ENCODE measurements at regions not wholly inside any gene's neighbourhood (a gene's known extent, or its start where the extent isn't known, plus 50 kb on each side); places are given as distances from the start of the nearest gene placed in this dataset.

DNA sequence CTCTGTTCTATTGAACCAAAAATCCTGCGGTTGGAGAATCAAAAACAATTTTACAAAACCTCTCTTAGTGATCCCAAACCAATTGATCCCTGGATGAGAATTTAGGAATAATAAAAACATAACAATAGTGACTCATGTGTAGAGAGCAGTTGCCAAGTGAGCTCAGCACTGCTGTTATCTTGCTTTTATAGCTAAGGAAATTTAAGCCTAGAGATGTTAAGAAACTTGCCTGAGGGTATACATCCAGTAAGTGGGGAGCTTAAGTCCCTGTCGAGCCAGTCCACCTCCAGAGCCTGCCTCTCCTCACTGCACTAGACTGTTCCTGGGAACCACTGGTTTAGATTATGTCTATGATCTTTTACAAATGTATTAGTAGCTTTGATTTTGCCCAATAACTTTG lies 358.4 kb upstream of the LMCD1 start:
- no peaks in the 10 kb centered on the region for H3K36me3 ChIP-seq (ENCODE audit: control insufficient read depth, insufficient read depth, low read length)
- H3K9me3 ChIP-seq (ENCODE audit: control insufficient read depth, low read length) = no peaks in the 10 kb centered on the region
- H3K4me3 ChIP-seq (ENCODE audit: insufficient read depth, low read depth, low read length, poor library complexity, severe bottlenecking) = no peak overlapping the region
- no peak overlapping the region for H3K27ac ChIP-seq (ENCODE audit: insufficient read depth, low read length, poor library complexity, severe bottlenecking)
- no peak for DNase-seq
- no peaks in the 10 kb centered on the region for H3K4me1 ChIP-seq (ENCODE audit: control insufficient read depth, insufficient read depth, low read length, poor library complexity, severe bottlenecking)
- H3K27me3 ChIP-seq (replicated peaks; ENCODE audit: control insufficient read depth, insufficient read depth, low read length, poor library complexity, severe bottlenecking) = no peaks in the 10 kb centered on the region

- H3K36me3 ChIP-seq (ENCODE audit: control insufficient read depth, insufficient read depth, low read length) = no peaks in the 10 kb centered on the region
- no peak for DNase-seq
- H3K4me1 ChIP-seq (ENCODE audit: control insufficient read depth, insufficient read depth, low read length, poor library complexity, severe bottlenecking) = no peaks in the 10 kb centered on the region
- H3K9me3 ChIP-seq (ENCODE audit: control insufficient read depth, low read length) = no peaks in the 10 kb centered on the region
- H3K4me3 ChIP-seq (ENCODE audit: insufficient read depth, low read depth, low read length, poor library complexity, severe bottlenecking) = no peak overlapping the region
- H3K27me3 ChIP-seq (replicated peaks; ENCODE audit: control insufficient read depth, insufficient read depth, low read length, poor library complexity, severe bottlenecking) = no peaks in the 10 kb centered on the region
- H3K27ac ChIP-seq (ENCODE audit: insufficient read depth, low read length, poor library complexity, severe bottlenecking) = no peak overlapping the region
These were observed 356.0 kb upstream of the LMCD1 start for GRCh38 chr3:8145661-8146060.

- Histone ChIP-seq H3K9me3 (ENCODE audit: control insufficient read depth, low read length) (no peaks in the 10 kb centered on the region), H3K27me3 (replicated peaks; ENCODE audit: control insufficient read depth, insufficient read depth, low read length, poor library complexity, severe bottlenecking) (no peaks in the 10 kb centered on the region), H3K36me3 (ENCODE audit: control insufficient read depth, insufficient read depth, low read length) (no peaks in the 10 kb centered on the region), H3K4me3 (ENCODE audit: insufficient read depth, low read depth, low read length, poor library complexity, severe bottlenecking) (no peak overlapping the region), H3K4me1 (ENCODE audit: control insufficient read depth, insufficient read depth, low read length, poor library complexity, severe bottlenecking) (no peaks in the 10 kb centered on the region), H3K27ac (ENCODE audit: insufficient read depth, low read length, poor library complexity, severe bottlenecking) (no peak overlapping the region)
- DNase-seq = no peak
These were observed 353.9 kb upstream of the LMCD1 start for GRCh38 chr3:8147711-8148110.

GRCh38 chr3:8152821-8153418 lies 348.7 kb upstream of the LMCD1 start:
- H3K9me3 ChIP-seq (ENCODE audit: control insufficient read depth, low read length) = no peaks in the 10 kb centered on the region
- H3K27ac ChIP-seq (ENCODE audit: insufficient read depth, low read length, poor library complexity, severe bottlenecking) = no peak overlapping the region
- no peak overlapping the region for H3K4me3 ChIP-seq (ENCODE audit: insufficient read depth, low read depth, low read length, poor library complexity, severe bottlenecking)
- no peak for DNase-seq
- H3K27me3 ChIP-seq (replicated peaks; ENCODE audit: control insufficient read depth, insufficient read depth, low read length, poor library complexity, severe bottlenecking) = no peaks in the 10 kb centered on the region
- no peaks in the 10 kb centered on the region for H3K36me3 ChIP-seq (ENCODE audit: control insufficient read depth, insufficient read depth, low read length)
- H3K4me1 ChIP-seq (ENCODE audit: control insufficient read depth, insufficient read depth, low read length, poor library complexity, severe bottlenecking) = no peaks in the 10 kb centered on the region

GRCh38 chr3:8153800-8154199 lies 347.8 kb upstream of the LMCD1 start:
- Histone ChIP-seq H3K27ac (ENCODE audit: insufficient read depth, low read length, poor library complexity, severe bottlenecking) (no peak overlapping the region), H3K27me3 (replicated peaks; ENCODE audit: control insufficient read depth, insufficient read depth, low read length, poor library complexity, severe bottlenecking) (no peaks in the 10 kb centered on the region), H3K9me3 (ENCODE audit: control insufficient read depth, low read length) (no peaks in the 10 kb centered on the region), H3K36me3 (ENCODE audit: control insufficient read depth, insufficient read depth, low read length) (no peaks in the 10 kb centered on the region), H3K4me3 (ENCODE audit: insufficient read depth, low read depth, low read length, poor library complexity, severe bottlenecking) (no peak overlapping the region), H3K4me1 (ENCODE audit: control insufficient read depth, insufficient read depth, low read length, poor library complexity, severe bottlenecking) (no peaks in the 10 kb centered on the region)
- no peak for DNase-seq

DNA sequence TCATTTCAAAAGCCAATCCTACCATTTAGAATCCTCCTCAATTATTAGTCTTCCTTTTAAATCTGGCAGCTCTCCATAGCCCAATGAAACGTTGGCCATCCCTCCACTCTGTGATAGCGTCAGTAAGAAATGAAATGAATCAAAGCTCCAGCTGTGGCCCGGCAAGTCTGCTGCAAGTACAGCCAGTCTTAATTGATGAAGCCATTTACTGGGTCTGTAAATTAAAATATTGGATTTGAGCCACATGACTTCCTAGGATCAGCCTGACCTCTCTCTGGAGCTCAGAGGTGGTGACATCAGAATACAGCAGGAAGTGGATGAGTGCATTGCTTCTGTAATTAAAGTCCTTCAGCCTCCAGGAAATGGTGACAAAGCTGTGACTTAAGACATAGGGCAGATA lies 347.0 kb upstream of the LMCD1 start:
- H3K4me3 ChIP-seq (ENCODE audit: insufficient read depth, low read depth, low read length, poor library complexity, severe bottlenecking) = no peak overlapping the region
- no peaks in the 10 kb centered on the region for H3K4me1 ChIP-seq (ENCODE audit: control insufficient read depth, insufficient read depth, low read length, poor library complexity, severe bottlenecking)
- H3K27me3 ChIP-seq (replicated peaks; ENCODE audit: control insufficient read depth, insufficient read depth, low read length, poor library complexity, severe bottlenecking) = no peaks in the 10 kb centered on the region
- no peak overlapping the region for H3K27ac ChIP-seq (ENCODE audit: insufficient read depth, low read length, poor library complexity, severe bottlenecking)
- H3K36me3 ChIP-seq (ENCODE audit: control insufficient read depth, insufficient read depth, low read length) = no peaks in the 10 kb centered on the region
- H3K9me3 ChIP-seq (ENCODE audit: control insufficient read depth, low read length) = no peaks in the 10 kb centered on the region
- DNase-seq = no peak

DNA sequence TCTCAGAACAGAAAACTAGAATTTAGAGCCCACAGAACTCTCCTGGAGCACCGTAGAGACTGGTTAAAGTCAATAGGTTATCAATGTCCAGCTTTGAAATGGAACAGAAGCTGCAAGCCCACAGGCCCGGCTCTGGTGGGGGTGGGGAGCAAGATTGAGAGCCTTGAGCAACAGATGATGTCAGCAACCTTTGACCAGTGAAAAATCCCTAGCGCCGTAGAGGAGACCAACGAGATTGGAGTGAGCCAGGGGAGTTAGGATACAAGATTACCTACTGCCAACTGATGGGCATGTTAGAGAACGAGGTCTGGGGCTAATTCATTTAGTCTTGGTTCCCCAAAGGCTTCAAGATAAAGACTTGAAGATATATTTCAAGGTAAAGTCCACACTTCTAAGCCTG lies 345.5 kb upstream of the LMCD1 start:
- Histone ChIP-seq H3K9me3 (ENCODE audit: control insufficient read depth, low read length) (no peaks in the 10 kb centered on the region), H3K27ac (ENCODE audit: insufficient read depth, low read length, poor library complexity, severe bottlenecking) (no peak overlapping the region), H3K4me3 (ENCODE audit: insufficient read depth, low read depth, low read length, poor library complexity, severe bottlenecking) (no peak overlapping the region), H3K36me3 (ENCODE audit: control insufficient read depth, insufficient read depth, low read length) (no peaks in the 10 kb centered on the region), H3K4me1 (ENCODE audit: control insufficient read depth, insufficient read depth, low read length, poor library complexity, severe bottlenecking) (no peaks in the 10 kb centered on the region), H3K27me3 (replicated peaks; ENCODE audit: control insufficient read depth, insufficient read depth, low read length, poor library complexity, severe bottlenecking) (no peaks in the 10 kb centered on the region)
- no peak for DNase-seq

GRCh38 chr3:8156831-8157230 lies 344.8 kb upstream of the LMCD1 start:
- Histone ChIP-seq H3K27me3 (replicated peaks; ENCODE audit: control insufficient read depth, insufficient read depth, low read length, poor library complexity, severe bottlenecking) (no peaks in the 10 kb centered on the region), H3K9me3 (ENCODE audit: control insufficient read depth, low read length) (no peaks in the 10 kb centered on the region), H3K27ac (ENCODE audit: insufficient read depth, low read length, poor library complexity, severe bottlenecking) (no peak overlapping the region), H3K4me3 (ENCODE audit: insufficient read depth, low read depth, low read length, poor library complexity, severe bottlenecking) (no peak overlapping the region), H3K36me3 (ENCODE audit: control insufficient read depth, insufficient read depth, low read length) (no peaks in the 10 kb centered on the region), H3K4me1 (ENCODE audit: control insufficient read depth, insufficient read depth, low read length, poor library complexity, severe bottlenecking) (no peaks in the 10 kb centered on the region)
- no peak for DNase-seq

DNA sequence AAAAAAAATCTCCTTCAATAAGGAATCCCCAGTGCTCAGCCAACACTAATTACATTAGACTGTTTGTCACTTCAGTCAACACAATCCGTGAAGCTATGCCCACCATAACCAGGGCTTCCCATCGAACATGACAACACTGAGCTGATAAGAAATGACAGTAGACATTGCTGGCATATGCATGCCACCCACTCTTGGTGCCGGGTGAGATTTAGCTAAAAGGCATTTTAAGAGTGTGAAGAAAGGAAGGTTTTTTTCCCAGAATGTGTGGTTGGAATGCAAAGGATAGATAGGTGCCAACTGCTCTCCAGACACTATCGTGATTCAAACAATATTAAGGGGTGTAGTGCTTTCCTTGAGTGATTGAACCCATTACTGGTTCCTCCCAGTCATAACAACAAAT lies 344.0 kb upstream of the LMCD1 start:
- no peaks in the 10 kb centered on the region for H3K4me1 ChIP-seq (ENCODE audit: control insufficient read depth, insufficient read depth, low read length, poor library complexity, severe bottlenecking)
- H3K4me3 ChIP-seq (ENCODE audit: insufficient read depth, low read depth, low read length, poor library complexity, severe bottlenecking) = no peak overlapping the region
- no peaks in the 10 kb centered on the region for H3K36me3 ChIP-seq (ENCODE audit: control insufficient read depth, insufficient read depth, low read length)
- no peaks in the 10 kb centered on the region for H3K27me3 ChIP-seq (replicated peaks; ENCODE audit: control insufficient read depth, insufficient read depth, low read length, poor library complexity, severe bottlenecking)
- H3K27ac ChIP-seq (ENCODE audit: insufficient read depth, low read length, poor library complexity, severe bottlenecking) = no peak overlapping the region
- no peaks in the 10 kb centered on the region for H3K9me3 ChIP-seq (ENCODE audit: control insufficient read depth, low read length)
- DNase-seq = no peak

GRCh38 chr3:8164145-8164544 lies 337.5 kb upstream of the LMCD1 start:
- Histone ChIP-seq H3K27me3 (replicated peaks; ENCODE audit: control insufficient read depth, insufficient read depth, low read length, poor library complexity, severe bottlenecking) (no peaks in the 10 kb centered on the region), H3K4me1 (ENCODE audit: control insufficient read depth, insufficient read depth, low read length, poor library complexity, severe bottlenecking) (no peaks in the 10 kb centered on the region), H3K4me3 (ENCODE audit: insufficient read depth, low read depth, low read length, poor library complexity, severe bottlenecking) (no peak overlapping the region), H3K36me3 (ENCODE audit: control insufficient read depth, insufficient read depth, low read length) (no peaks in the 10 kb centered on the region), H3K9me3 (ENCODE audit: control insufficient read depth, low read length) (no peaks in the 10 kb centered on the region), H3K27ac (ENCODE audit: insufficient read depth, low read length, poor library complexity, severe bottlenecking) (no peak overlapping the region)
- no peak for DNase-seq

- no peak for DNase-seq
- Histone ChIP-seq H3K4me1 (ENCODE audit: control insufficient read depth, insufficient read depth, low read length, poor library complexity, severe bottlenecking) (no peaks in the 10 kb centered on the region), H3K36me3 (ENCODE audit: control insufficient read depth, insufficient read depth, low read length) (no peaks in the 10 kb centered on the region), H3K4me3 (ENCODE audit: insufficient read depth, low read depth, low read length, poor library complexity, severe bottlenecking) (no peak overlapping the region), H3K9me3 (ENCODE audit: control insufficient read depth, low read length) (no peaks in the 10 kb centered on the region), H3K27ac (ENCODE audit: insufficient read depth, low read length, poor library complexity, severe bottlenecking) (no peak overlapping the region), H3K27me3 (replicated peaks; ENCODE audit: control insufficient read depth, insufficient read depth, low read length, poor library complexity, severe bottlenecking) (no peaks in the 10 kb centered on the region)
These were observed 335.6 kb upstream of the LMCD1 start for GRCh38 chr3:8166014-8166413.
